Esophagus muscularis mucosa (tissue), 4 donors: ENCODE measurements at regions not wholly inside any gene's neighbourhood (a gene's known extent, or its start where the extent isn't known, plus 50 kb on each side); places are given as distances from the start of the nearest gene placed in this dataset.
"Not testable (repeated sequence)": the region's sequence is repeated elsewhere in the genome, so short reads cannot be mapped to it uniquely, and the experiment has no call there.

Experiments used
- DNase-seq: peaks from one replicate; pipeline ENCODE4 v3.0.0-alpha.2; 2017; ENCODE audit errors: extremely low spot score
- H3K27ac ChIP-seq, 4 donors: fragments of 200-600 bp; sonication (generic); replicated peaks in 1 of 4; 1 replicate in 3 of 4; 2 replicates in 1 of 4; pipeline ENCODE4 v1.5.1; 2016 to 2019; ENCODE audit warnings: mild to moderate bottlenecking in 1 of 4
- H3K27me3 ChIP-seq, 4 donors: fragments of 200-600 bp; sonication (generic); one replicate each; pipeline versions ENCODE4 v1.5.1 to v1.6.0; 2016 to 2019
- H3K36me3 ChIP-seq, 4 donors: fragments of 200-600 bp; sonication (generic); one replicate each; pipeline ENCODE4 v1.5.1; 2016 to 2019
- H3K4me1 ChIP-seq, 4 donors: fragments of 200-600 bp; sonication (generic); one replicate each; pipeline ENCODE4 v1.5.1; 2016 to 2019
- H3K4me3 ChIP-seq, 4 donors: fragments of 200-600 bp; sonication (generic); 1 replicate in 2 of 4; 2 replicates in 2 of 4; pipeline ENCODE4 v1.5.1; 2016 to 2019; ENCODE audit warnings: mild to moderate bottlenecking in 4 of 4, moderate library complexity in 1 of 4
- H3K9me3 ChIP-seq, 4 donors: fragments of 200-600 bp; sonication (generic); 1 replicate in 3 of 4; 2 replicates in 1 of 4; pipeline ENCODE4 v1.5.1; 2016 to 2019
- EP300 ChIP-seq: sonication (generic); formaldehyde crosslinking; IDR thresholded peaks from one replicate; pipeline ENCODE4 v1.6.1; 2017; ENCODE audit warnings: antibody characterized with exemption
- POLR2A ChIP-seq: fragments of 450-650 bp; IDR thresholded peaks from one replicate; pipeline ENCODE4 v1.6.1; 2017; ENCODE audit warnings: antibody characterized with exemption, moderate library complexity, mild to moderate bottlenecking, low read depth
- POLR2AphosphoS5 ChIP-seq, 2 donors: sonication (generic); formaldehyde crosslinking; IDR thresholded peaks; one replicate each; pipeline ENCODE4 v1.6.1; 2017; ENCODE audit warnings: antibody characterized with exemption in 2 of 2
- WGBS: methylation state at CpG from one replicate; pipeline ENCODE4 v1.1.5; 2018; 5-methylcytosine and 5-hydroxymethylcytosine counted together
- intact Hi-C: fragments of 100-400 bp; cut with DNase I; formaldehyde crosslinking; loops from one replicate; pipeline ENCODE4 v1.15.1; 2023
- TF ChIP-seq, protein P1 (sequence below), 3 experiments: fragments of 200-600 bp in 2 of 3; fragments of 450-650 bp in 1 of 3; sonication (generic) in 2 of 3; IDR thresholded peaks; one replicate each; pipeline ENCODE4 v1.5.1; 2017 to 2019; ENCODE audit warnings: antibody characterized with exemption in 3 of 3, mild to moderate bottlenecking in 2 of 3, moderate library complexity in 1 of 3

DNA sequence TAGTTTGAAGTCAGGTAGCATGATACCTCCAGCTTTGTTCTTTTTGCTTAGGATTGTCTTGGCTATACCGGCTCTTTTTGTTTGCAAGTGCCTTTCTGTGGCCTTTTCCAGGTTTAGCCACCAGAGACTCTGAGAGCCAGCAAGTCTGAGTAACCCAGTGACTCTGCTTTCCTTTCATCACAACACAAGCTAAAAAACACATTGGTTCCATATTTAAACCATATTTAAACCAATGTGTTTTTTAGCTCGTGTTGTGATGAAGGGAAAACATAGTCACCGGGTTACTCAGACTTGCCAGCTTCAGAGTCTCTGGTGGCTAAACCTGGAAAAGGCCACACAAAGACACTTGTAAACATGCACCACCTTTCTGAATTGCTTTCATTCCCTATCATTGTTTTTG, 493.3 kb downstream of the NTRK2 start:
- H3K9me3 ChIP-seq = peaks cover 0 to 9% (median 3%) of the 10 kb centered on the region in 4 donors
- H3K36me3 ChIP-seq = no peaks in the 10 kb centered on the region
- no peak for TF ChIP-seq POLR2AphosphoS5 (IDR thresholded peaks at IDR 0.05)
- TF ChIP-seq EP300 = no peak
- TF ChIP-seq, protein P1, sequence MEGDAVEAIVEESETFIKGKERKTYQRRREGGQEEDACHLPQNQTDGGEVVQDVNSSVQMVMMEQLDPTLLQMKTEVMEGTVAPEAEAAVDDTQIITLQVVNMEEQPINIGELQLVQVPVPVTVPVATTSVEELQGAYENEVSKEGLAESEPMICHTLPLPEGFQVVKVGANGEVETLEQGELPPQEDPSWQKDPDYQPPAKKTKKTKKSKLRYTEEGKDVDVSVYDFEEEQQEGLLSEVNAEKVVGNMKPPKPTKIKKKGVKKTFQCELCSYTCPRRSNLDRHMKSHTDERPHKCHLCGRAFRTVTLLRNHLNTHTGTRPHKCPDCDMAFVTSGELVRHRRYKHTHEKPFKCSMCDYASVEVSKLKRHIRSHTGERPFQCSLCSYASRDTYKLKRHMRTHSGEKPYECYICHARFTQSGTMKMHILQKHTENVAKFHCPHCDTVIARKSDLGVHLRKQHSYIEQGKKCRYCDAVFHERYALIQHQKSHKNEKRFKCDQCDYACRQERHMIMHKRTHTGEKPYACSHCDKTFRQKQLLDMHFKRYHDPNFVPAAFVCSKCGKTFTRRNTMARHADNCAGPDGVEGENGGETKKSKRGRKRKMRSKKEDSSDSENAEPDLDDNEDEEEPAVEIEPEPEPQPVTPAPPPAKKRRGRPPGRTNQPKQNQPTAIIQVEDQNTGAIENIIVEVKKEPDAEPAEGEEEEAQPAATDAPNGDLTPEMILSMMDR (IDR thresholded peaks at IDR 0.05) = no peak
- TF ChIP-seq POLR2A = no peak
- H3K4me1 ChIP-seq = no peaks in the 10 kb centered on the region
- DNase-seq = no peak
- 63% methylated on average over 3 of the region's 3 CpGs for WGBS
- intact Hi-C loops = no loop called here
- no peak overlapping the region for H3K4me3 ChIP-seq
- no peak overlapping the region for H3K27ac ChIP-seq
- no peaks in the 10 kb centered on the region for H3K27me3 ChIP-seq

DNA sequence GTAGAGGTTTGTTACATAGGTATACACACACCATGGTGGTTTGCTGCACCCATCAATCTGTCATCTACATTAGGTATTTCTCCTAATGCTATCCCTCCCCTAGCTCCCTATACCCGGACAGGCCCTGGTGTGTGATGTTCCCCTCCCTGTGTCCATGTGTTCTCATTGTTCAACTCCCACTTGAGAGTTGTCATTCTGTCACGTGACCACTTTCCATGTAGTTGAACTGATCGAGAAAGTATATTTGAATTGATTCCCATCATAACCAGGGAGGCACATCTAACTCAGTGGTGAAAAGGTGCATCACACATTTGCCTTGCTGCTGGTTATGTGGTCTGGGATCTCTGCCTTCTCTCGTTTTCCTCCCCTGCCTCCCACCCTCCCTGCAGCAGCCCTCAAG, 491.4 kb downstream of the NTRK2 start:
- 81% methylated on average over 4 of the region's 4 CpGs for WGBS
- H3K9me3 ChIP-seq, H3K4me1 ChIP-seq, H3K27ac ChIP-seq, H3K4me3 ChIP-seq, DNase-seq, H3K36me3 ChIP-seq, H3K27me3 ChIP-seq, intact Hi-C loops: not testable (repeated sequence)

DNA sequence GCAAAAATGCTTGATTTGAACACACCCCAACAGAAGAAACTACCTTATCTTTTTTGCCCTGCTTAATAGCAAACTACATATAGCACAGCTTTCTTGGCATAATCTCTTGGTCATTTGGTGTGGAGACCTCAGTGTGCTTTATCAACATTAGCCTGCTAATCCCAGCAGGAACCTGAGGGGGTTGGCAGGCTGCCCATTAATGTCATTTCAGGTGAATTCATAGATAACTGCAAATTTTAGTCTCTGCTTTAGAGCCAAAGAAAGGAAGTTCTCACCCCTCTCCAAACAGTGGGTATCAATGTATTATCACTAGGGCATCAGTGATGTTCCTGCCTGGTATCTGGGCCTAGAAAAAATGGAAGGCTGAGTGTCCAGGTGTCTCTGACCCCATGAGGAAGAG, 489.0 kb downstream of the NTRK2 start:
- Histone ChIP-seq H3K36me3 (no peaks in the 10 kb centered on the region), H3K27me3 (no peaks in the 10 kb centered on the region), H3K4me1 (no peaks in the 10 kb centered on the region), H3K4me3 (no peak overlapping the region), H3K9me3 (peaks cover 0 to 9% (median 3%) of the 10 kb centered on the region in 4 donors), H3K27ac (no peak overlapping the region)
- no peak for TF ChIP-seq POLR2A
- TF ChIP-seq, protein P1 (IDR thresholded peaks at IDR 0.05) = no peak
- no peak for TF ChIP-seq POLR2AphosphoS5 (IDR thresholded peaks at IDR 0.05)
- intact Hi-C loops = no loop called here
- no peak for DNase-seq

DNA sequence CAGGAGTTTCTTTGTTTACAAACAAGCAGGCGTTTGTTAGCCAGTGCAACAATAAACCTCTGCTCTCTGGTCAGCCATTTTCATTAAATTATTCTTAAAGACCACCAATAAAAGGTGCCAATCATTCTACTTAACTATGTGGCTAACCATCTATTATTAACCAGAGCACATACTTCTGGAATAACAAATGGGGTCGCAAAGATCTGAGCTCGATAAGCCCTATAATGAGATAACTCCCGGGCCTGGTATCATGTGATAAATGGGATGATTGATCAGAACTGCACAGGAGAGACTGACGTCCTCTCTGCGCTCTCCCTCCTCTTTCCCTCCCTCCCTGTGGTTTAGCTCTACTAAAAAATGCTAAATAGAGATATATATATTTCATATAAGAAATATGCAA, 488.2 kb downstream of the NTRK2 start:
- 48% methylated on average over 6 of the region's 6 CpGs for WGBS
- H3K36me3 ChIP-seq = no peaks in the 10 kb centered on the region
- H3K27ac ChIP-seq = no peak overlapping the region
- intact Hi-C loops = no loop called here
- H3K4me3 ChIP-seq = no peak overlapping the region
- peaks cover 0 to 6% (median 3%) of the 10 kb centered on the region in 4 donors for H3K9me3 ChIP-seq
- DNase-seq = no peak
- no peaks in the 10 kb centered on the region for H3K27me3 ChIP-seq
- TF ChIP-seq EP300 (no peak), POLR2AphosphoS5 (IDR thresholded peaks at IDR 0.05) (no peak), POLR2A (no peak)
- TF ChIP-seq, protein P1 (IDR thresholded peaks at IDR 0.05) = no peak
- no peaks in the 10 kb centered on the region for H3K4me1 ChIP-seq

DNA sequence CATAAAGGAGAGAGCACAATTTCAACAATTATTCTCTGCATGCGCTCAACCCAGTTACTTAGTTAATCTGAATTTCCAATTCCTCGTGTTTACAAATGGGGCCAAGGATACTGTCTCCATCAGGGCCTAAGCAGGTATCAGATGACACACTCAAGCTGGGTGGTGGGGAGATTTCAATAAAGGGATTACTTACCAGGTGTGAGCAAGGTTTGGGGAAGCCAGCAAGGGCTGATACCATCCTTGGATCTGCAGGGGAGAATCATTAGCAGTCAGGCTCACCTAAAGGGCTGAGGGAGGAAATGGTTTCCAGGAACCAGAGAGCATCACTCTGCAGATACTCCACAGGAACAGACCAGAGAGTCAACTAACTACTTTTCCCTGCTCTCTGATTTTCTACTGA, 487.1 kb downstream of the NTRK2 start:
- TF ChIP-seq POLR2A (no peak), EP300 (no peak), POLR2AphosphoS5 (IDR thresholded peaks at IDR 0.05) (no peak)
- TF ChIP-seq, protein P1 (IDR thresholded peaks at IDR 0.05) = no peak
- no peaks in the 10 kb centered on the region for H3K36me3 ChIP-seq
- DNase-seq = no peak
- no peaks in the 10 kb centered on the region for H3K27me3 ChIP-seq
- intact Hi-C loops = no loop called here
- no peak overlapping the region for H3K27ac ChIP-seq
- H3K4me1 ChIP-seq = no peaks in the 10 kb centered on the region
- WGBS = 85% methylated on average over 2 of the region's 2 CpGs
- H3K9me3 ChIP-seq = no peaks in the 10 kb centered on the region
- no peak overlapping the region for H3K4me3 ChIP-seq
